Mesendoderm (in vitro differentiated cells): ENCODE measurements at regions not wholly inside any gene's neighbourhood (a gene's known extent, or its start where the extent isn't known, plus 50 kb on each side); places are given as distances from the start of the nearest gene placed in this dataset.

Experiments used
- DNase-seq: peaks from one replicate; pipeline ENCODE4 v3.0.0; 2013
- H2AK5ac ChIP-seq: 2 replicates; pipeline ENCODE4 v1.6.1; 2013; ENCODE audit warnings: low read length, inconsistent platforms
- H2BK120ac ChIP-seq: 2 replicates; pipeline ENCODE4 v1.6.1; 2013; ENCODE audit warnings: low read depth, mild to moderate bottlenecking, low read length, moderate library complexity, mixed read lengths
- H2BK15ac ChIP-seq: replicated peaks from 2 replicates; pipeline ENCODE4 v1.6.1; 2013; ENCODE audit warnings: low read depth, mild to moderate bottlenecking, moderate library complexity
- H2BK5ac ChIP-seq: 2 replicates; pipeline ENCODE4 v1.6.1; 2013; ENCODE audit warnings: low read length, inconsistent platforms
- H3K18ac ChIP-seq: 2 replicates; pipeline ENCODE4 v1.6.1; 2013; ENCODE audit warnings: mild to moderate bottlenecking, low read length, mixed read lengths
- H3K23ac ChIP-seq: one replicate; pipeline ENCODE4 v1.6.1; 2013; ENCODE audit warnings: low read length
- H3K27ac ChIP-seq: 2 replicates; pipeline ENCODE4 v1.5.1; 2013; ENCODE audit warnings: low read depth, mild to moderate bottlenecking, inconsistent platforms, low read length, moderate library complexity
- H3K27me3 ChIP-seq: 2 replicates; pipeline ENCODE4 v1.6.1; 2013; ENCODE audit warnings: low read length, control low read depth, mild to moderate bottlenecking, inconsistent platforms; ENCODE audit not compliant: insufficient read depth, poor library complexity
- H3K36me3 ChIP-seq: 2 replicates; pipeline ENCODE4 v1.6.1; 2013; ENCODE audit warnings: low read length, inconsistent platforms; ENCODE audit not compliant: control insufficient read depth, insufficient read depth
- H3K4ac ChIP-seq: one replicate; pipeline ENCODE4 v1.6.1; 2013; ENCODE audit warnings: low read depth, mild to moderate bottlenecking, low read length, moderate library complexity
- H3K4me1 ChIP-seq: 2 replicates; pipeline ENCODE4 v1.6.1; 2013; ENCODE audit warnings: low read depth, low read length, inconsistent platforms; ENCODE audit not compliant: control insufficient read depth
- H3K4me2 ChIP-seq: 2 replicates; pipeline ENCODE4 v1.6.1; 2013; ENCODE audit warnings: low read length
- H3K4me3 ChIP-seq: 2 replicates; pipeline ENCODE4 v1.5.1; 2013; ENCODE audit warnings: mild to moderate bottlenecking, low read length
- H3K56ac ChIP-seq: one replicate; pipeline ENCODE4 v1.6.1; 2013; ENCODE audit warnings: low read length
- H3K79me1 ChIP-seq: 2 replicates; pipeline ENCODE4 v1.6.1; 2013; ENCODE audit warnings: low read length, inconsistent platforms
- H3K79me2 ChIP-seq: 2 replicates; pipeline ENCODE4 v1.6.1; 2013; ENCODE audit warnings: mild to moderate bottlenecking, low read length; ENCODE audit not compliant: control insufficient read depth, insufficient read depth
- H3K9ac ChIP-seq: 2 replicates; pipeline ENCODE4 v1.6.1; 2013; ENCODE audit warnings: low read length, inconsistent platforms
- H4K5ac ChIP-seq: one replicate; pipeline ENCODE4 v1.6.1; 2013; ENCODE audit warnings: low read length
- H4K8ac ChIP-seq: one replicate; pipeline ENCODE4 v1.6.1; 2013; ENCODE audit warnings: low read depth, mild to moderate bottlenecking, control low read depth, low read length, moderate library complexity
- WGBS: extraction: QIAGEN DNeasy Blood & Tissue Kit; methylation state at CpG from one replicate; pipeline ENCODE4 v1.1.7; 2013; ENCODE audit warnings: low lambda C conversion rate, missing lambda C conversion rate; ENCODE audit not compliant: insufficient coverage; ENCODE audit errors: extremely low coverage; 5-methylcytosine and 5-hydroxymethylcytosine counted together

DNA sequence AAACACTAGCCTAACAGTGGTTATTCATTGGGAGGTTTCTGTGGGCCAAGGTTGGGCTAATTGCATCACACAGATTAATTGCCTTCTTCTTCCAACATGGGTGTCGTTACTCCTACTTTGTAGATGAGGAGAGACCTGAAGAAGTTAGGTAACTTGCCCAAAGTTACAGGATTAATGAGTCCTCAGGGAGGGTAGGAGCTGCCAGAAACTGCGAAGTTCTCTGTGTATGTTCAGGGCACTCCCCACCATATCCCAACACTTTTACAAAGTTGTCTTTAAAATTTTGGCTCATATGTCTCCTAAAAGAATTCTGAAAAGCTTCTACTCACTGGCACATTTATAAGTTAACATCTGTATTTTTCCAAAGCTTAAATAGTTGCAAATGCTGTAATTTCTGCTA, 323.5 kb upstream of the HSF2 start:
- Histone ChIP-seq H3K79me2 (no peaks in the 10 kb centered on the region), H3K56ac (peak overlapping the region; percentile 46), H3K36me3 (no peaks in the 10 kb centered on the region), H4K5ac (no peak overlapping the region), H3K4me3 (no peak overlapping the region), H2BK5ac (no peak overlapping the region), H2BK120ac (no peak overlapping the region), H3K4ac (no peak overlapping the region), H3K9ac (no peak overlapping the region), H3K23ac (no peak overlapping the region), H2BK15ac (no peak overlapping the region), H3K4me2 (no peak overlapping the region), H3K27ac (no peak overlapping the region), H3K27me3 (no peaks in the 10 kb centered on the region), H3K79me1 (no peaks in the 10 kb centered on the region), H2AK5ac (no peak overlapping the region), H3K18ac (no peak overlapping the region), H3K4me1 (no peaks in the 10 kb centered on the region), H4K8ac (no peak overlapping the region)
- no peak for DNase-seq
- no CpG with 5 or more reads among the region's 2 CpGs for WGBS

DNA sequence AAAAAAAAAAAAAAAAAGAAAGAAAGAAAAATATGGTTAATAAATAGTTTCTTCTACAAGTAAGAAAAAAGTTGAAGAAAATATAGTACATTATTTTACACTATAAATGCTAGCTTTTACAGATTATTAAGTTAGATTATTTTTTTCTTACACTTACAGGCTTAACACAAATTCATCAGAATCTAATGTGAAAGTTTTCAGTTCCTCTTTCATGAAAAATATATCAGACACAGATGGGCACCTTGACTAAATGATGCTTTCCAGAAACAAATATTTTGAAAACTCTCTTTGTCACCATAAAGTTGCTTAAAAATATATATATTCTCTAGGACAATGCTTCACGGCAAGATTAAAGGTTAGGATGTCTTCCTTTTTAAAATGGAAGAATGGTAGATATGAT, 321.8 kb upstream of the HSF2 start:
- H3K79me1 ChIP-seq: no peaks in the 10 kb centered on the region
- no peaks in the 10 kb centered on the region for H3K79me2 ChIP-seq
- no peak overlapping the region for H3K4me3 ChIP-seq
- no peak overlapping the region for H3K23ac ChIP-seq
- H3K27me3 ChIP-seq: no peaks in the 10 kb centered on the region
- no CpG with 5 or more reads among the region's 1 CpG for WGBS
- H3K36me3 ChIP-seq: no peaks in the 10 kb centered on the region
- DNase-seq: no peak
- H4K8ac ChIP-seq: no peak overlapping the region
- H3K4me1 ChIP-seq: no peaks in the 10 kb centered on the region
- H3K18ac ChIP-seq: no peak overlapping the region
- H3K4me2 ChIP-seq: no peak overlapping the region
- no peak overlapping the region for H3K9ac ChIP-seq
- no peak overlapping the region for H3K27ac ChIP-seq
- H3K56ac ChIP-seq: no peak overlapping the region
- no peak overlapping the region for H2BK15ac ChIP-seq
- no peak overlapping the region for H3K4ac ChIP-seq
- H2BK120ac ChIP-seq: no peak overlapping the region
- H4K5ac ChIP-seq: no peak overlapping the region
- no peak overlapping the region for H2AK5ac ChIP-seq
- H2BK5ac ChIP-seq: no peak overlapping the region

- H3K18ac ChIP-seq: no peak overlapping the region
- no peaks in the 10 kb centered on the region for H3K79me1 ChIP-seq
- H4K5ac ChIP-seq: no peak overlapping the region
- no peak overlapping the region for H2AK5ac ChIP-seq
- H3K4me1 ChIP-seq: no peaks in the 10 kb centered on the region
- no peak overlapping the region for H3K4me2 ChIP-seq
- H3K4ac ChIP-seq: no peak overlapping the region
- DNase-seq: no peak
- WGBS: no CpG with 5 or more reads among the region's 4 CpGs
- no peak overlapping the region for H3K4me3 ChIP-seq
- H3K27me3 ChIP-seq: no peaks in the 10 kb centered on the region
- no peak overlapping the region for H3K56ac ChIP-seq
- H2BK5ac ChIP-seq: no peak overlapping the region
- H3K23ac ChIP-seq: no peak overlapping the region
- H3K79me2 ChIP-seq: no peaks in the 10 kb centered on the region
- H2BK120ac ChIP-seq: no peak overlapping the region
- H3K36me3 ChIP-seq: no peaks in the 10 kb centered on the region
- H3K27ac ChIP-seq: no peak overlapping the region
- H3K9ac ChIP-seq: no peak overlapping the region
- H4K8ac ChIP-seq: no peak overlapping the region
- no peak overlapping the region for H2BK15ac ChIP-seq
Observed at GRCh38 chr6:122078481-122078880, 321.0 kb upstream of the HSF2 start.

DNA sequence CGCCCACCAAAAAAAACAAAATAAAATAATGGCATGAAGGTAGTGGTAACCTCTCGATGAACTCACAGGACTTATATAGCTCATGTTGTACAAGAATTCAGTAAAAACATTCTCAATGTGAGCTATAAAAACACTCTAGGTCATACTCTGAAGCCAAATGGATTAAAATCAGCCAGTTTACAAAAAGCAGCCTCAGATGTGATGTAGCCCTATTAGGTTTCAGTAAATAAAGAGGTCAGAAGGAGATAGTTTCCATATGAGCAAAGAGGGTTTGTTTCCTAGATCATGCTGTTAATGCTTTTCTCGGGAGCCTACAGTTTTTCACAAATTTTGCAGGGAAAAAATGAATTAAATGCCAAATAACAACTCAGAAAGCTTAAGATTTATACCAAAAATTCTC, 319.5 kb upstream of the HSF2 start:
- Histone ChIP-seq H3K79me1 (no peaks in the 10 kb centered on the region), H4K5ac (no peak overlapping the region), H3K27me3 (no peaks in the 10 kb centered on the region), H2BK120ac (no peak overlapping the region), H3K23ac (no peak overlapping the region), H3K4me3 (no peak overlapping the region), H3K4me2 (no peak overlapping the region), H3K9ac (no peak overlapping the region), H3K56ac (no peak overlapping the region), H3K4me1 (no peaks in the 10 kb centered on the region), H2BK15ac (no peak overlapping the region), H3K4ac (no peak overlapping the region), H2BK5ac (no peak overlapping the region), H4K8ac (no peak overlapping the region), H2AK5ac (no peak overlapping the region), H3K79me2 (no peaks in the 10 kb centered on the region), H3K18ac (no peak overlapping the region), H3K36me3 (no peaks in the 10 kb centered on the region), H3K27ac (no peak overlapping the region)
- WGBS: no CpG with 5 or more reads among the region's 3 CpGs
- DNase-seq: no peak

DNA sequence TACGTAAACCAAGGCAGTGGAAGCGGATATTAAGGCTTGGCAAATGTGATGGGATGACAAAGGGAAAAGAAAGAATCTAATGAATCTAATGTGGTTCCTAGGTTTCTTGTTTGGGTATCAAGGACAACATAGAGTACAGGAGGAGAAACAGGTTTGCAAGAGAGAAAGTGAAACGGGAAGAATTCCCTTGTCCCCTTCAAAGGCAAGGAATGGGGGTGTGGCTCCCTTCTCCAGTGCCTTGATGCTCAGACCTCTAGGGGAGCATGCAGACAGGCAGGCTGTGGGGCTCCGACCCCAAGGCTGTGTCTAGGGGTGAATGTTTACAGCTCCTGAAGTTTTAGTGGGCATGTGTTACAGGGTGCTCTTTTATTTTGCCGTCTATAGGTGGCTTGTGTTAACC, 317.5 kb upstream of the HSF2 start:
- Histone ChIP-seq H4K8ac (no peak overlapping the region), H3K56ac (no peak overlapping the region), H4K5ac (no peak overlapping the region), H3K4me2 (no peak overlapping the region), H3K27me3 (no peaks in the 10 kb centered on the region), H2BK120ac (no peak overlapping the region), H3K18ac (no peak overlapping the region), H3K4me3 (no peak overlapping the region), H3K79me2 (no peaks in the 10 kb centered on the region), H3K23ac (no peak overlapping the region), H2BK15ac (no peak overlapping the region), H3K4me1 (no peaks in the 10 kb centered on the region), H2BK5ac (no peak overlapping the region), H3K27ac (no peak overlapping the region), H3K79me1 (no peaks in the 10 kb centered on the region), H3K9ac (no peak overlapping the region), H3K36me3 (no peaks in the 10 kb centered on the region), H3K4ac (no peak overlapping the region), H2AK5ac (no peak overlapping the region)
- WGBS: no CpG with 5 or more reads among the region's 5 CpGs
- DNase-seq: no peak

DNA sequence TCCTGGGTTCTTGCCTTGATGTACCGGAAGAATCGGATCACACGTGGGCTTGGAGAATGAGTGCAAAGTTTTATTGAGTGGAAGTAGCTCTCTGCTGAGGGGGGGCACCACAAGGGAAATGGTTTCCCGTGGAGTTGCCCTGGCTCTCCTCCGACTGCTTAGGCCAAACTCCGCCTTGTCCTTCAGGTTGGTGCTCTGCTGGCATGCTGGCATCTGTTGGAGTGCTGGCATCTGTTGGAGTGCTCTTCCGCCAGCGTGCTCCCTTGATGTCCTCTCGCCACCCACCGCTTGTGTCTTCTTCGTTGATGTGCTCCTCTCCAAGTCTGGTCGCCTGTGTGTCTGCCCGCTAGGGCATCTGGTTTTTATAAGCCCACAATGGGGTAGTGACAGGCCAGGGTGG, 317.1 kb upstream of the HSF2 start:
- Histone ChIP-seq H2AK5ac (no peak overlapping the region), H2BK15ac (no peak overlapping the region), H3K4me3 (no peak overlapping the region), H3K9ac (no peak overlapping the region), H4K5ac (no peak overlapping the region), H3K18ac (no peak overlapping the region), H3K27me3 (no peaks in the 10 kb centered on the region), H3K79me1 (no peaks in the 10 kb centered on the region), H2BK5ac (no peak overlapping the region), H2BK120ac (no peak overlapping the region), H3K23ac (no peak overlapping the region), H3K4me2 (no peak overlapping the region), H3K4me1 (no peaks in the 10 kb centered on the region), H3K36me3 (no peaks in the 10 kb centered on the region), H4K8ac (no peak overlapping the region), H3K79me2 (no peaks in the 10 kb centered on the region), H3K56ac (no peak overlapping the region), H3K27ac (no peak overlapping the region), H3K4ac (no peak overlapping the region)
- no CpG with 5 or more reads among the region's 13 CpGs for WGBS
- DNase-seq: no peak
